Stomach (tissue), 4 donors: ENCODE measurements at regions not wholly inside any gene's neighbourhood (a gene's known extent, or its start where the extent isn't known, plus 50 kb on each side); places are given as distances from the start of the nearest gene placed in this dataset.

Experiments used
- POLR2A ChIP-seq, 4 donors: fragments of 450-650 bp; IDR thresholded peaks; one replicate each; pipeline ENCODE4 v1.6.1; 2016; ENCODE audit warnings: antibody characterized with exemption in 4 of 4, control low read depth in 2 of 4, mild to moderate bottlenecking in 1 of 4, moderate library complexity in 1 of 4
- POLR2AphosphoS5 ChIP-seq, 3 donors: sonication (generic); formaldehyde crosslinking; IDR thresholded peaks; one replicate each; pipeline ENCODE4 v1.6.1; 2016; ENCODE audit warnings: antibody characterized with exemption in 3 of 3
- TF ChIP-seq, protein P1 (sequence below), 7 experiments: fragments of 450-650 bp in 4 of 7; fragments of 200-600 bp in 3 of 7; sonication (generic) in 3 of 7; IDR thresholded peaks; one replicate each; pipeline ENCODE4 v1.5.1; 2016 to 2019; ENCODE audit warnings: antibody characterized with exemption in 7 of 7, control low read depth in 2 of 7, mild to moderate bottlenecking in 1 of 7

DNA sequence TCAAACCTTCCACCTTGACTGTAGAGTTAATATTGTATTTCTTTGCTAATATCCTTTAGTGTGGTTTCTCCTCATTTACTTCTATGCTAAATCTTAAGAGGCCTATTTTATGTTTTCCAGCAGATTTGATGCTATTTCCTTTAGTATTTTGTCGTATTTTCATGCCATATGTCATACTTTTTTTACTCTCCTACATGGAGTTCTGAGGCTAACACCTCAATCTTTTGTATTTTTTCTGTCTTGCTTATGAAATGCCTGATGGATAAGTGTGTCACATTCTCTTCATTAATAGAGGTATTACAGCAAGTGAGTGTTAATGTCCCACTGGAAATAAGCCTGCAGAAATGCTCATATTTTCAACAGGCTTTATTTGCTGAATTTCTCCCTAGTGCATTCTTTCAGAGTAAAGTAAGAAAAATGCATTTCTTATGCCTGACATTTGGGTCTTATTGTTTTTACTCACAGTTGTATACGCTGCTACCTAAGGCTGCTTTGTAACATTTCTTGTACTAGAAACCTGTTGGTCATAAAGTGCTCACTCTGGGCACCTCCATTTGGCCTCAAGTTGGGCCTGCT, 63.2 kb downstream of the DIPK2A start:
- TF ChIP-seq POLR2A (IDR thresholded peaks at IDR 0.05) (no peak), POLR2AphosphoS5 (IDR thresholded peaks at IDR 0.05) (no peak)
- TF ChIP-seq, protein P1, sequence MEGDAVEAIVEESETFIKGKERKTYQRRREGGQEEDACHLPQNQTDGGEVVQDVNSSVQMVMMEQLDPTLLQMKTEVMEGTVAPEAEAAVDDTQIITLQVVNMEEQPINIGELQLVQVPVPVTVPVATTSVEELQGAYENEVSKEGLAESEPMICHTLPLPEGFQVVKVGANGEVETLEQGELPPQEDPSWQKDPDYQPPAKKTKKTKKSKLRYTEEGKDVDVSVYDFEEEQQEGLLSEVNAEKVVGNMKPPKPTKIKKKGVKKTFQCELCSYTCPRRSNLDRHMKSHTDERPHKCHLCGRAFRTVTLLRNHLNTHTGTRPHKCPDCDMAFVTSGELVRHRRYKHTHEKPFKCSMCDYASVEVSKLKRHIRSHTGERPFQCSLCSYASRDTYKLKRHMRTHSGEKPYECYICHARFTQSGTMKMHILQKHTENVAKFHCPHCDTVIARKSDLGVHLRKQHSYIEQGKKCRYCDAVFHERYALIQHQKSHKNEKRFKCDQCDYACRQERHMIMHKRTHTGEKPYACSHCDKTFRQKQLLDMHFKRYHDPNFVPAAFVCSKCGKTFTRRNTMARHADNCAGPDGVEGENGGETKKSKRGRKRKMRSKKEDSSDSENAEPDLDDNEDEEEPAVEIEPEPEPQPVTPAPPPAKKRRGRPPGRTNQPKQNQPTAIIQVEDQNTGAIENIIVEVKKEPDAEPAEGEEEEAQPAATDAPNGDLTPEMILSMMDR (IDR thresholded peaks at IDR 0.05), result no peak
